ENCODE measurements at regions not wholly inside any gene's neighbourhood (a gene's known extent, or its start where the extent isn't known, plus 50 kb on each side); places are given as distances from the start of the nearest gene placed in this dataset.
A peak's percentile ranks its signal among the peaks of the same experiment; 100 is the strongest.

- Histone ChIP-seq H3K27ac (no peak overlapping the region), H3K4me3 (no peak overlapping the region), H3K9me3 (peaks cover 0 to 12% (median 0%) of the 10 kb centered on the region in 12 donors), H3K36me3 (no peaks in the 10 kb centered on the region), H3K4me1 (no peaks in the 10 kb centered on the region), H3K27me3 (no peaks in the 10 kb centered on the region)
- no peak for TF ChIP-seq POLR2A (IDR thresholded peaks at IDR 0.05)
- TF ChIP-seq, protein P1, sequence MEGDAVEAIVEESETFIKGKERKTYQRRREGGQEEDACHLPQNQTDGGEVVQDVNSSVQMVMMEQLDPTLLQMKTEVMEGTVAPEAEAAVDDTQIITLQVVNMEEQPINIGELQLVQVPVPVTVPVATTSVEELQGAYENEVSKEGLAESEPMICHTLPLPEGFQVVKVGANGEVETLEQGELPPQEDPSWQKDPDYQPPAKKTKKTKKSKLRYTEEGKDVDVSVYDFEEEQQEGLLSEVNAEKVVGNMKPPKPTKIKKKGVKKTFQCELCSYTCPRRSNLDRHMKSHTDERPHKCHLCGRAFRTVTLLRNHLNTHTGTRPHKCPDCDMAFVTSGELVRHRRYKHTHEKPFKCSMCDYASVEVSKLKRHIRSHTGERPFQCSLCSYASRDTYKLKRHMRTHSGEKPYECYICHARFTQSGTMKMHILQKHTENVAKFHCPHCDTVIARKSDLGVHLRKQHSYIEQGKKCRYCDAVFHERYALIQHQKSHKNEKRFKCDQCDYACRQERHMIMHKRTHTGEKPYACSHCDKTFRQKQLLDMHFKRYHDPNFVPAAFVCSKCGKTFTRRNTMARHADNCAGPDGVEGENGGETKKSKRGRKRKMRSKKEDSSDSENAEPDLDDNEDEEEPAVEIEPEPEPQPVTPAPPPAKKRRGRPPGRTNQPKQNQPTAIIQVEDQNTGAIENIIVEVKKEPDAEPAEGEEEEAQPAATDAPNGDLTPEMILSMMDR (IDR thresholded peaks at IDR 0.05), result no peak
- DNase-seq, result peak in 2 of 5 donors; percentile 26
- ATAC-seq, result no peak
- 66 to 73% (median 70%) methylated on average over 7 to 9 of the region's 9 CpGs for WGBS, 4 donors
- intact Hi-C loops (cut with DNase I), result no loop called here
Measured at GRCh38 chr5:105639068-105639467, 2031.7 kb downstream of the EFNA5 start.

- Histone ChIP-seq H3K9me3 (peaks cover 0 to 10% (median 0%) of the 10 kb centered on the region in 12 donors), H3K4me3 (no peak overlapping the region), H3K27ac (no peak overlapping the region), H3K36me3 (no peaks in the 10 kb centered on the region), H3K27me3 (no peaks in the 10 kb centered on the region), H3K4me1 (no peaks in the 10 kb centered on the region)
- no peak for ATAC-seq
- intact Hi-C loops (cut with DNase I), result no loop called here
- 77 to 89% (median 82%) methylated on average over 2 of the region's 2 CpGs for WGBS, 4 donors
- DNase-seq, result no peak
- no peak for TF ChIP-seq POLR2A (IDR thresholded peaks at IDR 0.05)
- TF ChIP-seq, protein P1 (IDR thresholded peaks at IDR 0.05), result no peak
Measured at GRCh38 chr5:105638437-105638836, 2032.3 kb downstream of the EFNA5 start.

DNA sequence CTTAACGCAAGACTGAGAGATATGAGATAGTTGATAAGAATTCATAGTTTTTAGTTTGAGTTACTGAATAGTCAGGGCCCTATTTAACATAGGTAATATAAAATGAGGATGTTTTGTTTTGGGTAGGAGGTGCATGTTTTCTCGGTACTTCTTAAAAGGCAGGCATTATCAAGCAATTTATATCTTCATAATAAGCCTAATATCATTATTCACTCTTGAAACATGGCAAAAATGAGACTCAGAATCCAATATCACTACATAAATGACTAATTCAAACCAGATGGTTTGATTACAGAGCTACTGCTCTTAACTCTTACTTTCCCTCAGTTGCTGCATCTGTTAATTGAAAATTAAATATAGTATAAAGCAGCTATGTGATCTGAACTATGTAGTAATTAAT, 2038.7 kb downstream of the EFNA5 start:
- no peaks in the 10 kb centered on the region for H3K9me3 ChIP-seq
- no peak for DNase-seq
- H3K4me1 ChIP-seq, result no peaks in the 10 kb centered on the region
- ATAC-seq, result no peak
- H3K27me3 ChIP-seq, result no peaks in the 10 kb centered on the region
- H3K36me3 ChIP-seq, result no peaks in the 10 kb centered on the region
- TF ChIP-seq, protein P1 (IDR thresholded peaks at IDR 0.05), result no peak
- no peak for TF ChIP-seq POLR2A (IDR thresholded peaks at IDR 0.05)
- 66 to 77% (median 69%) methylated on average over 2 of the region's 2 CpGs for WGBS, 4 donors
- H3K27ac ChIP-seq, result no peak overlapping the region
- intact Hi-C loops (cut with DNase I), result no loop called here
- no peak overlapping the region for H3K4me3 ChIP-seq

DNA sequence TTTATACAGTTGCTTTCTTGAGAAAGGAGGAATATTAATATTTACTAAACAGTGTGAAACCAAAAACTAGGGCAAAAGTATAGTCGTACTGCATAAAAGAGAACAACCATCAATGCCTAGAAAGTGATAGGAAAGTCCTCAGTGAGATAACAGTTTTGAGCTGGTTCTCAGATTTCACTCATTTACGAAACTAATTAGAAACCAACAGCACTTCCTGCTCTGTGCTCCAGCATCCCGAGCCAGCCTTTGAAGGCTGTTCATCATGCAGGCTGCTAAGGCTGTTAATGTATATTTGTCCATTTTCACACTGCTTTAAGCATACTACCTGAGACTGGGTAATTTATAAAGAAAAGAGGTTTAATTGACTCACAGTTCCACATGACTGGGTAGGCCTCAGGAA, 2039.9 kb downstream of the EFNA5 start:
- no peaks in the 10 kb centered on the region for H3K4me1 ChIP-seq
- no peak for TF ChIP-seq POLR2A (IDR thresholded peaks at IDR 0.05)
- TF ChIP-seq, protein P1 (IDR thresholded peaks at IDR 0.05), result no peak
- no peaks in the 10 kb centered on the region for H3K27me3 ChIP-seq
- intact Hi-C loops (cut with DNase I), result no loop called here
- no peak overlapping the region for H3K4me3 ChIP-seq
- 53 to 66% (median 60%) methylated on average over 3 of the region's 3 CpGs for WGBS, 4 donors
- no peak overlapping the region for H3K27ac ChIP-seq
- ATAC-seq (no peak), DNase-seq (no peak)
- no peaks in the 10 kb centered on the region for H3K36me3 ChIP-seq
- H3K9me3 ChIP-seq, result no peaks in the 10 kb centered on the region
